CD4-positive, alpha-beta T cell (primary cell): ENCODE measurements at regions not wholly inside any gene's neighbourhood (a gene's known extent, or its start where the extent isn't known, plus 50 kb on each side); places are given as distances from the start of the nearest gene placed in this dataset.

ENCODE experiments used
- ATAC-seq: fragments of 200-7000 bp; cut with Tn5 transposase; one replicate; pipeline ENCODE4 v1.10.0; 2022; ENCODE audit warnings: mild to moderate bottlenecking; ENCODE audit not compliant: poor library complexity
- CTCF ChIA-PET: fragments of 350-600 bp; sonication (Branson Sonifier 250); formaldehyde crosslinking; loops from one replicate; lab custom pipeline; 2021; ENCODE audit warnings: antibody characterized with exemption, inconsistent platforms; lab: Charles Lee
- POLR2A ChIA-PET: fragments of 350-600 bp; sonication (Branson Sonifier 250); formaldehyde crosslinking; loops from one replicate; lab custom pipeline; 2021; ENCODE audit warnings: antibody characterized with exemption, inconsistent platforms; lab: Charles Lee
- DNase-seq, 14 experiments: peaks; one replicate each; pipeline ENCODE4 v3.0.0-alpha.2; 2013 to 2020; ENCODE audit warnings: mixed read lengths in 2 of 14
- H3K27ac ChIP-seq, 2 donors: one replicate each; pipeline versions ENCODE4 v1.5.1 to v1.7.0; 2013; ENCODE audit warnings: low read length in 2 of 2, low read depth in 1 of 2, mild to moderate bottlenecking in 1 of 2
- H3K27me3 ChIP-seq, 2 experiments: 1 replicate in 1 of 2; 2 replicates in 1 of 2; pipeline versions ENCODE4 v1.6.1 to v1.7.0; 2013; ENCODE audit warnings: low read length in 2 of 2, control low read depth in 1 of 2, mild to moderate bottlenecking in 1 of 2, moderate library complexity in 1 of 2; ENCODE audit not compliant: insufficient read depth in 2 of 2, control insufficient read depth in 1 of 2
- H3K36me3 ChIP-seq: one replicate; pipeline ENCODE4 v1.6.1; 2013; ENCODE audit warnings: low read length, control low read depth; ENCODE audit not compliant: insufficient read depth
- H3K4me1 ChIP-seq: one replicate; pipeline ENCODE4 v1.6.1; 2013; ENCODE audit warnings: low read length, control low read depth; ENCODE audit not compliant: insufficient read depth
- H3K4me3 ChIP-seq: one replicate; pipeline ENCODE4 v1.5.1; 2013; ENCODE audit warnings: mild to moderate bottlenecking, low read length, moderate library complexity
- H3K9me3 ChIP-seq, 2 experiments: 1 replicate in 1 of 2; 2 replicates in 1 of 2; pipeline versions ENCODE4 v1.6.1 to v1.7.0; 2013; ENCODE audit warnings: low read length in 2 of 2, mild to moderate bottlenecking in 2 of 2, control low read depth in 1 of 2, moderate library complexity in 1 of 2; ENCODE audit not compliant: control insufficient read depth in 1 of 2, insufficient read depth in 1 of 2
- H3K27ac Mint-ChIP-seq: one replicate; pipeline ENCODE4 v1.8.0; 2020; ENCODE audit warnings: mixed read lengths
- H3K27me3 Mint-ChIP-seq: one replicate; pipeline ENCODE4 v1.8.0; 2021; ENCODE audit warnings: mixed read lengths
- H3K36me3 Mint-ChIP-seq: one replicate; pipeline ENCODE4 v1.8.0; 2021; ENCODE audit warnings: low read depth, mixed read lengths
- H3K4me1 Mint-ChIP-seq: one replicate; pipeline ENCODE4 v1.8.0; 2021; ENCODE audit warnings: low read depth, mixed read lengths
- H3K4me3 Mint-ChIP-seq: one replicate; pipeline ENCODE4 v1.8.0; 2020; ENCODE audit warnings: mild to moderate bottlenecking, mixed read lengths
- H3K9me3 Mint-ChIP-seq: one replicate; pipeline ENCODE4 v1.8.0; 2020; ENCODE audit warnings: mixed read lengths
- CTCF ChIP-seq: fragments of 200-600 bp; IDR thresholded peaks from one replicate; pipeline ENCODE4 v1.8.0; 2022; ENCODE audit warnings: antibody characterized with exemption, mild to moderate bottlenecking
- intact Hi-C, 2 experiments: fragments of 100-400 bp; cut with DNase I in 1 of 2; cut with micrococcal nuclease in 1 of 2; formaldehyde crosslinking; loops; one replicate each; pipeline versions ENCODE4 v1.15.1 to v1.9.0; 2023 to 2025; cut with DNase I, micrococcal nuclease

DNA sequence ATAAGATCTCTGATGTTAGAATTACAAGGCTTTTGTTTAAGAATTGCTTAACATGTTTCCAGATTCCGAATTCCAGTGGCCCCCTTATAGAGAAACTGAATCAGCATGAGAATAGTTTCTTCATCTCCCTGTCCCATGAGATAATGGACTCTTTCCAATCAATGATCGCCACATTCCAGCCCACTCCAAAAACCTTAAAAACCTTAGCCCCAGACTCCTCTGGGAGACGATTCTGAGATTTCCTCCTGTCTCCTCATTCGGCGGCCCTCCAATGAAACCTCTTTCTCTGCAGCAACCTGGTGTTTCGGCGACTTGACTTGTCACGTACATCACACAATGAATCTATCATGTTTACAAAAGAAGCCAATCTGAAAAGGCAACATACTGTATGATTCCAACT, 197.1 kb upstream of the PSMD7 start:
- no peaks in the 10 kb centered on the region for H3K9me3 ChIP-seq
- no peak overlapping the region for H3K27ac Mint-ChIP-seq

DNA sequence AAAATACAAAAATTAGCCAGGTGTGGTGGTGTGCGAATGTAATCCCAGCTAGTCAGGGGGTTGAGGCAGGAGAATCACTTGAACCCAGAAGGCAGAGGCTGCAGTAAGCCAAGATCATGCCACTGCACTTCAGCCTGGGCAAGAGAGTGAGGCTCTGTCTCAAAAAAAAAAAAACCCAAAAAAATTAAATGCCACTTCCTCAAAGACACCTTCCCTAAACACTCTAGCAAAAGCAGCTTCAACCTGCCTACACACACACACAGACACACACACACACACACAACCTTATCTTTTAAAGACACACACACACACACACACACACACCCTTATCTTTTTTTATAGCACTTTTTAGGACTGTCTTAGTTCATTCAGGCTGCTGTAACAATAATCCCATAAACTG, 201.7 kb upstream of the PSMD7 start:
- TF ChIP-seq CTCF: no peak

More for the DNA sequence above, 197.1 kb upstream of the PSMD7 start:
- ATAC-seq (no peak), DNase-seq (no peak)
- no peak for TF ChIP-seq CTCF
- H3K4me1 ChIP-seq: no peaks in the 10 kb centered on the region
- no peak overlapping the region for H3K4me3 Mint-ChIP-seq
- ChIA-PET CTCF (no interaction called here), POLR2A (no interaction called here)
- no peak overlapping the region for H3K4me3 ChIP-seq
- no peaks in the 10 kb centered on the region for H3K36me3 Mint-ChIP-seq
- H3K36me3 ChIP-seq: no peaks in the 10 kb centered on the region
- intact Hi-C loops: no loop called here
- no peaks in the 10 kb centered on the region for H3K27me3 Mint-ChIP-seq
- H3K4me1 Mint-ChIP-seq: no peaks in the 10 kb centered on the region
- H3K27ac ChIP-seq: no peak overlapping the region
- peaks cover 2% of the 10 kb centered on the region for H3K9me3 Mint-ChIP-seq
- no peaks in the 10 kb centered on the region for H3K27me3 ChIP-seq

GRCh38 chr16:74094514-74094913, 202.1 kb upstream of the PSMD7 start:
- Mint-ChIP-seq H3K4me1 (no peaks in the 10 kb centered on the region), H3K36me3 (no peaks in the 10 kb centered on the region), H3K9me3 (peaks cover 2% of the 10 kb centered on the region), H3K4me3 (no peak overlapping the region), H3K27me3 (no peaks in the 10 kb centered on the region), H3K27ac (no peak overlapping the region)
- no peak for TF ChIP-seq CTCF
- intact Hi-C loops: no loop called here
- Histone ChIP-seq H3K4me3 (no peak overlapping the region), H3K27ac (no peak overlapping the region), H3K9me3 (no peaks in the 10 kb centered on the region), H3K4me1 (no peaks in the 10 kb centered on the region), H3K27me3 (no peaks in the 10 kb centered on the region), H3K36me3 (no peaks in the 10 kb centered on the region)
- CTCF ChIA-PET: no interaction called here
- POLR2A ChIA-PET: no interaction called here
- DNase-seq: no peak
- no peak for ATAC-seq

More for the DNA sequence above, 201.7 kb upstream of the PSMD7 start:
- DNase-seq: no peak
- H3K36me3 ChIP-seq: no peaks in the 10 kb centered on the region
- H3K4me3 Mint-ChIP-seq: no peak overlapping the region
- ATAC-seq: no peak
- H3K27me3 ChIP-seq: no peaks in the 10 kb centered on the region
- intact Hi-C loops: no loop called here
- no peaks in the 10 kb centered on the region for H3K27me3 Mint-ChIP-seq
- H3K4me3 ChIP-seq: no peak overlapping the region
- no peaks in the 10 kb centered on the region for H3K36me3 Mint-ChIP-seq
- no peaks in the 10 kb centered on the region for H3K9me3 ChIP-seq
- no peaks in the 10 kb centered on the region for H3K4me1 Mint-ChIP-seq
- no peaks in the 10 kb centered on the region for H3K4me1 ChIP-seq
- peaks cover 2% of the 10 kb centered on the region for H3K9me3 Mint-ChIP-seq
- ChIA-PET CTCF (no interaction called here), POLR2A (no interaction called here)
- no peak overlapping the region for H3K27ac Mint-ChIP-seq
- no peak overlapping the region for H3K27ac ChIP-seq
